IPS-18c (cell line): ENCODE measurements at regions not wholly inside any gene's neighbourhood (a gene's known extent, or its start where the extent isn't known, plus 50 kb on each side); places are given as distances from the start of the nearest gene placed in this dataset.
"Not testable (repeated sequence)": the region's sequence is repeated elsewhere in the genome, so short reads cannot be mapped to it uniquely, and the experiment has no call there.

Source experiments
- H3K4me3 ChIP-seq: 2 replicates; pipeline ENCODE4 v1.7.0; 2013; ENCODE audit warnings: low read depth, mild to moderate bottlenecking, low read length, moderate library complexity; ENCODE audit not compliant: insufficient read depth
- H3K9me3 ChIP-seq: one replicate; pipeline ENCODE4 v1.6.1; 2013; ENCODE audit warnings: mild to moderate bottlenecking, low read length, moderate library complexity; ENCODE audit not compliant: control insufficient read depth, insufficient read depth

DNA sequence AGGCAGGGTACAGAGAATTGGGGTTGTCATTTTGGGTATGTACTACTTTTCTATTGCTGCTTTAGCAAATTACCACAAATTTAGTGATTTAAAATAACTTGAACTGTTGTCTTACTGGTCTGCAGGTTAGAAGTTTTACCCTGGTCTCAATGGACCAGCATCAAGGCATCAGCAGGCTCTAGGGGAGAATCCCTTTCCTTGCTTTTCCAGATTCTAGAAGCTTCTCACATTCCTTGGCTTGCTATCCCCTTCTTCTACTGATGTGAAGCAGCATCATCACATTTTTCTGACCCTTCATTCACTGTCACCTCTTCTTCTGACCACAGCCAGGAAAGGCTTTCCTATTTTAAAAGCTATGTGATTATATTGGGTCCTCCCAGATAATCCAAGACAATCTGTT, 237.8 kb upstream of the RBMS1 start:
- no peaks in the 10 kb centered on the region for H3K9me3 ChIP-seq
- no peak overlapping the region for H3K4me3 ChIP-seq

DNA sequence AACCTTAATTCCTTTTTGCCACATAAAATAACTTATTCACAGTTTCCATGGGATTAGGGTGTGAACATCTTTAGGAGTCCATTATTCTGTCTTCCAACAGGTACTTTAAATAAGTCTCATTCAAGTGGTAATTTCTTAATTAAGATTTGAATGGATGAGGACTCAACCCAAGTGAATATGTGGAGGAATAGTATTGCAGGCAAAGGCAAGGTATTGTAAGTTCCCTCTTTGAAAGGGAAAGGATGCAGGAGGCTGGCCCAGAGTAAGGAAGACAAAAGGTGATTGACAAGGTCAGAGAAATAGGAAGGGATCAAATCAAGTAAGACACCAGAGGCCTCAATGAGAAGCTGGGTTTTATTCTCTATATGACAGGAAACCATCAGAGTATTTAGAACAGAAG, 238.2 kb upstream of the RBMS1 start:
- no peaks in the 10 kb centered on the region for H3K9me3 ChIP-seq
- no peak overlapping the region for H3K4me3 ChIP-seq

GRCh38 chr2:160735696-160736095, 242.1 kb upstream of the RBMS1 start:
- no peaks in the 10 kb centered on the region for H3K9me3 ChIP-seq

GRCh38 chr2:160736148-160737028, 242.8 kb upstream of the RBMS1 start:
- H3K4me3 ChIP-seq: no peak overlapping the region
- H3K9me3 ChIP-seq: no peaks in the 10 kb centered on the region

More at GRCh38 chr2:160735696-160736095, 242.1 kb upstream of the RBMS1 start:
- H3K4me3 ChIP-seq: no peak overlapping the region

DNA sequence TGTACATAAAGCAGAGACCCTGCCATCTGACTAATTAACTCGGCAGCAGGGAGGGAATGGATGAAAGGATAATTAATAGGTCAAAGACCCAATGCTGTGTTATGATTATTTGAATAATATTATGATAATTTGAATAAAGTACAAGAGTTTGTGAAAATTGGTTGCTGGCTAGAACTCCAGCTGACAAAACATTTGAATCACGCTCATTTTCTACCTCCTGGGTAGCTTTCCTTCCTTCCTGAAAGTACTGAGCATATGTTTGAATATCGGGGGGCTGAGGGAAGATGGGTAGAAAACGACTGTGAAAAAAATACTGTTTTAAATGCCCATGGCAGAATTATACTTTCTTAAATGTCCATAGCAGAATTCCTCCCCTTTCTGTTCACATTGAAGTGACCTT, 243.6 kb upstream of the RBMS1 start:
- H3K4me3 ChIP-seq: no peak overlapping the region
- no peaks in the 10 kb centered on the region for H3K9me3 ChIP-seq

DNA sequence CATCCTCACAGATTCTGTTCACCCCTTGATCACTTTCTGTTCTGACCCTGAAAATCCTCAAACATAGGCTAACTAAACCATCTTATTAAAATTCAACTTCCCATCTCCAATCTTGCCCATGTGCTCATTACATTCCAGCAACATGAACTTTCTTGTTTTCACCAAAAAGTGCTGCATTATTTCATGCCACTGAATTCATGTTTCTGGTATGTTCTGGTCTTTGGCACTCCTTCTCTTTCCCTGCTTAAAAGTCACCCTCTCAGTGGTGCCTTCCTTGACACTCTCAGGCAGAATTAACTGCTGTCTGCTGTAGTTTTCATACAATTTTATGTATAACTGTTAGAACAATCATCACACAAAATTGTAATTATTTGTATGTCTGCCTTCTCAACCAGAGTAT, 247.7 kb upstream of the RBMS1 start:
- Histone ChIP-seq H3K9me3 (no peaks in the 10 kb centered on the region), H3K4me3 (no peak overlapping the region)

GRCh38 chr2:160741815-160742214, 248.2 kb upstream of the RBMS1 start:
- Histone ChIP-seq H3K9me3 (no peaks in the 10 kb centered on the region), H3K4me3 (no peak overlapping the region)

DNA sequence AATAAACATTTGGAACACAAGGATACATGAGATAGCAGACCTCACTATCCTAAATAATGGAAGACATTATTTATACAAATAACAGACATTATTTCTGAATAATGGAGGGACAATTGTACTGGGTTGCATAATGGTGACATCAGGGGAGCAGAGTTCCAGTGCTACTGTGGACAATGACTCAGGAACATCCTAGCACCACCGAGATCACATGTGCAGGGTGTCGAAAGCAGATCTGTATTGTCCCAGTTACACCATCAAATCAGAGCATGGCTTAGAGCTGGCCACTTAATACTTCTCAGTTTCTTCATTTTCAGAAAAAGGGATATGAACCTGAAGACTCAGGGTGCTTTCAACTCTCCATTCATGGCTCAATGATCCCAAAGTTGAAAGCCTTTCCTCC, 249.1 kb upstream of the RBMS1 start:
- no peak overlapping the region for H3K4me3 ChIP-seq
- H3K9me3 ChIP-seq: no peaks in the 10 kb centered on the region

- Histone ChIP-seq H3K9me3 (no peaks in the 10 kb centered on the region), H3K4me3 (no peak overlapping the region)
Measured at GRCh38 chr2:160747501-160748170, 254.0 kb upstream of the RBMS1 start.

- Histone ChIP-seq H3K9me3 (no peaks in the 10 kb centered on the region), H3K4me3 (no peak overlapping the region)
Measured at GRCh38 chr2:160751021-160751420, 257.4 kb upstream of the RBMS1 start.

GRCh38 chr2:160752475-160753330, 259.1 kb upstream of the RBMS1 start:
- Histone ChIP-seq H3K9me3 (no peaks in the 10 kb centered on the region), H3K4me3 (no peak overlapping the region)

DNA sequence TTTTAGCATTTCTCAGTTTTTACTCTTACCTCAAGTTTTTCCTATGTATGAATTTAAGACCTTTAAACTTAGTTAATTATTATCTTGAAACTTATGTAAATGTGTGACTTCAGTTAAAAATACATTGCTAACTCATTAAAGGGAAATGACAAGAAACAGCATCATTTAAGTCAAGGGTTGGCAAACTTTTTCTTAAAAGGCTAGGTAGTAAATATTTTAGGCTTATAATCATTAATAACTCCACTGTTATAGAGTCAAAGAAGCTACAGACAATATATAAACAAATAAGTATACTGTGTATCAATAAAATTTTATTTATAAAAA, 259.7 kb upstream of the RBMS1 start:
- Histone ChIP-seq H3K4me3 (no peak overlapping the region), H3K9me3 (no peaks in the 10 kb centered on the region)

DNA sequence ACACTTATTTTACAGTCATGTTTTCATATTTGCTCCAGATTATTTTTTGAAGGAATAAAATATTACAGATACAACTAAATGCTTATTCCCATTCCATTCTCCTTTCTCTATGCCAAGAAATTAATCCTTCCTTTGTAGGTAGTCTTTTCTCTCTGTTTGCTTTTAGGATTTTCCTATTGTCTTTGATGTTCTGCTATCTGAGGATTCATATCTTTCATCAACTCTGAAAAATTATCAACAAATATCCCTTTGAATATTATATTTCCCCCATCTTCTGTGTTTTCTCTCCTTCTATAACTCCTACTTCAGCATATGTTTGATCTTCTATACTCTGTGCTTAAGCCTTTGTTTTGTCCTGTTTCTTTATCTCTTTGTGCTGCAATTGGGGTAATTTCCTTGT, 260.4 kb upstream of the RBMS1 start:
- Histone ChIP-seq H3K4me3 (no peak overlapping the region), H3K9me3 (no peaks in the 10 kb centered on the region)

DNA sequence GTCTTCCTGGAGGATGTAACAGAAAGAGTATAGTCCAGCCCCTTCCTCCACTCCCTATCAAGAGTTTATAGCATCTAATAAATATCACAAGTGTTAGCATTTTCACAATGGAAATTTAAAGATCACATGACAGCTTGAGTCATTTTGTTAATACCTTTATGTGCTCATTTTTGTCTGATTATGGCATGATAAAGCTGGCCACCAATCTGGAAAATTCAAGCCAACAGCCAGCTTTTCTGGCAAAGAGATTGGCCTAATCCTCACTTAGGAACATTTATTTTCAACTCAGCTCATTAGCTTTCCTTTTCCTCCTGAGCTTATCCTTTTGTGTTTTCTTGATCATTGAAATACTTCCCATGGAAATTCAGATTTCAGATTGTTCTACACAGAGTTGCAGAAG, 262.9 kb upstream of the RBMS1 start:
- Histone ChIP-seq H3K4me3 (no peak overlapping the region), H3K9me3 (no peaks in the 10 kb centered on the region)

DNA sequence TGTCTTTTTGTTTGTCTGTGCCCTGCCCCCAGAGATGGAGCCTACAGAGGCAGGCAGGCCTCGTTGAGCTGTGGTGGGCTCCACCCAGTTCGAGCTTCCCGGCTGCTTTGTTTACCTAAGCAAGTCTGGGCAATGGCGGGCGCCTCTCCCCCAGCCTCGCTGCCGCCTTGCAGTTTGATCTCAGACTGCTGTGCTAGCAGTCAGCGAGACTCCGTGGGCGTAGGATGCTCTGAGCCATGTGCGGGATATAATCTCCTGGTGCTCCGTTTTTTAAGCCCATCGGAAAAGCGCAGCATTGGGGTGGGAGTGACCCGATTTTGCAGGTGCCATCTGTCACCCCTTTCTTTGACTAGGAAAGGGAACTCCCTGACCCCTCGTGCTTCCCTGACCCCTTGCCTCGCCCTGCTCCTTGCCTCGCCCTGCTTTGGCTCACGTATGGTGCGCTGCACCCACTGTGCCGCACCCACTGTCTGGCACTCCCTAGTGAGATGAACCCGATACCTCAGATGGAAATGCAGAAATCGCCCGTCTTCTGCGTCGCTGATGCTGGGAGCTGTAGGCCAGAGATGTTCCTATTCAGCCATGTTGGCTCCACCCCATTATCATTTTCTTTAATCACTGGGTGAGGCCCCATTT, 269.0 kb upstream of the RBMS1 start:
- H3K9me3 ChIP-seq, H3K4me3 ChIP-seq: not testable (repeated sequence)

- Histone ChIP-seq H3K4me3 (no peak overlapping the region), H3K9me3 (no peaks in the 10 kb centered on the region)
Measured at GRCh38 chr2:160783474-160783873, 289.9 kb upstream of the RBMS1 start.

- Histone ChIP-seq H3K9me3 (no peaks in the 10 kb centered on the region), H3K4me3 (no peak overlapping the region)
Measured at GRCh38 chr2:160784034-160784433, 290.4 kb upstream of the RBMS1 start.
